GM18870 (cell line): ENCODE measurements at regions not wholly inside any gene's neighbourhood (a gene's known extent, or its start where the extent isn't known, plus 50 kb on each side); places are given as distances from the start of the nearest gene placed in this dataset.

Source experiments
- ATAC-seq: cut with Tn5 transposase; IDR thresholded peaks from one replicate; pipeline ENCODE4 v1.9.1; 2021; ENCODE audit warnings: moderate library complexity; ENCODE audit not compliant: unreplicated experiment

GRCh38 chr5:74021126-74021525, 395.1 kb downstream of the ARHGEF28 start:
- ATAC-seq = no peak

GRCh38 chr5:74020503-74020902, 394.5 kb downstream of the ARHGEF28 start:
- ATAC-seq = no peak

GRCh38 chr5:74019923-74020322, 393.9 kb downstream of the ARHGEF28 start:
- no peak for ATAC-seq

- no peak for ATAC-seq
Measured at GRCh38 chr5:74017786-74018211, 391.8 kb downstream of the ARHGEF28 start.

- ATAC-seq = no peak
Measured at GRCh38 chr5:74017112-74017511, 391.1 kb downstream of the ARHGEF28 start.

GRCh38 chr5:74016373-74016772, 390.4 kb downstream of the ARHGEF28 start:
- ATAC-seq = no peak

- ATAC-seq = no peak
Measured at GRCh38 chr5:74015716-74016115, 389.7 kb downstream of the ARHGEF28 start.

GRCh38 chr5:74013222-74013621, 387.2 kb downstream of the ARHGEF28 start:
- ATAC-seq = no peak

GRCh38 chr5:74009502-74009901, 383.5 kb downstream of the ARHGEF28 start:
- ATAC-seq = no peak

- ATAC-seq = no peak
Measured at GRCh38 chr5:74007193-74007592, 381.2 kb downstream of the ARHGEF28 start.

GRCh38 chr5:73999297-73999696, 373.3 kb downstream of the ARHGEF28 start:
- ATAC-seq = no peak

- no peak for ATAC-seq
Measured at GRCh38 chr5:73998489-73998888, 372.5 kb downstream of the ARHGEF28 start.

GRCh38 chr5:73997960-73998359, 372.0 kb downstream of the ARHGEF28 start:
- ATAC-seq = no peak

- ATAC-seq = no peak
Measured at GRCh38 chr5:73996151-73996755, 370.3 kb downstream of the ARHGEF28 start.

GRCh38 chr5:73994963-73995362, 369.0 kb downstream of the ARHGEF28 start:
- ATAC-seq = no peak
